RWPE2 (cell line): ENCODE measurements at regions not wholly inside any gene's neighbourhood (a gene's known extent, or its start where the extent isn't known, plus 50 kb on each side); places are given as distances from the start of the nearest gene placed in this dataset.
"Not testable (repeated sequence)": the region's sequence is repeated elsewhere in the genome, so short reads cannot be mapped to it uniquely, and the experiment has no call there.

Source experiments
- ATAC-seq: fragments of 200-7000 bp; cut with Tn5 transposase; 3 replicates; pipeline ENCODE4 v1.9.1; 2021; ENCODE audit warnings: low read depth
- DNase-seq: peaks from one replicate; pipeline ENCODE4 v3.0.0-alpha.2; 2020; ENCODE audit warnings: low spot score
- H3K27ac ChIP-seq: fragments of 450-650 bp; 2 replicates; pipeline ENCODE4 v1.5.1; 2017; ENCODE audit warnings: mild to moderate bottlenecking; ENCODE audit not compliant: poor library complexity, severe bottlenecking
- H3K27me3 ChIP-seq: fragments of 250-450 bp; sonication (Bioruptor Pico); 2 replicates; pipeline ENCODE4 v1.5.1; 2021; ENCODE audit warnings: mild to moderate bottlenecking, moderate library complexity; ENCODE audit not compliant: insufficient read depth, poor library complexity, severe bottlenecking
- H3K36me3 ChIP-seq: fragments of 250-450 bp; sonication (Bioruptor Pico); 2 replicates; pipeline ENCODE4 v1.5.1; 2020; ENCODE audit warnings: low read depth, mild to moderate bottlenecking, moderate library complexity
- H3K4me1 ChIP-seq: fragments of 250-450 bp; sonication (Bioruptor Pico); 2 replicates; pipeline ENCODE4 v1.5.1; 2021; ENCODE audit warnings: mild to moderate bottlenecking, moderate library complexity; ENCODE audit not compliant: insufficient read depth, poor library complexity, severe bottlenecking
- H3K4me3 ChIP-seq: fragments of 250-450 bp; sonication (Bioruptor Pico); 2 replicates; pipeline ENCODE4 v1.5.1; 2021; ENCODE audit warnings: mild to moderate bottlenecking, moderate library complexity; ENCODE audit not compliant: severe bottlenecking
- H3K9me3 ChIP-seq: fragments of 250-450 bp; sonication (Bioruptor Pico); 2 replicates; pipeline ENCODE4 v1.5.1; 2021; ENCODE audit warnings: mild to moderate bottlenecking, moderate library complexity; ENCODE audit not compliant: severe bottlenecking
- TF ChIP-seq, protein P1 (sequence below): fragments of 450-650 bp; IDR thresholded peaks from one replicate; pipeline ENCODE4 v1.5.1; 2017; ENCODE audit warnings: mild to moderate bottlenecking, moderate library complexity; ENCODE audit not compliant: poor library complexity, severe bottlenecking

DNA sequence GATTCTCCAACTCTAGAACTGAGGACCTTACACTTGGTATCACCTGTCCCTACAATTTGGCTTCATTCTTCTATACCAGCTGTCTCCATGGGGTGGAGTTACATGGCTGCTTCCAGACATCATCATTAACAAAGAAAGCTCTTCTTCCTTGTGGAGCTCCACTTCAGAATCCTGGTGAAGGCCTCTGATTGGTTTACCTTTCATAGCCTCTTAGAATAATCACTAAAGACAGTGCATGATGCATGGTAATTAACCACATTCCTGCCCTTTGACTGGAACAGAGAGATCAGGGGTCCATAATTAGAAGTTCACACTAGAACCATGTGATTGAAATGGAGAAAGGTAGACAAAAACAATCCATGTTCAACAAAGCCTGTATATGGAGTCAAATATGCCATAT lies 112.6 kb upstream of the ZNF827 start:
- TF ChIP-seq, protein P1, sequence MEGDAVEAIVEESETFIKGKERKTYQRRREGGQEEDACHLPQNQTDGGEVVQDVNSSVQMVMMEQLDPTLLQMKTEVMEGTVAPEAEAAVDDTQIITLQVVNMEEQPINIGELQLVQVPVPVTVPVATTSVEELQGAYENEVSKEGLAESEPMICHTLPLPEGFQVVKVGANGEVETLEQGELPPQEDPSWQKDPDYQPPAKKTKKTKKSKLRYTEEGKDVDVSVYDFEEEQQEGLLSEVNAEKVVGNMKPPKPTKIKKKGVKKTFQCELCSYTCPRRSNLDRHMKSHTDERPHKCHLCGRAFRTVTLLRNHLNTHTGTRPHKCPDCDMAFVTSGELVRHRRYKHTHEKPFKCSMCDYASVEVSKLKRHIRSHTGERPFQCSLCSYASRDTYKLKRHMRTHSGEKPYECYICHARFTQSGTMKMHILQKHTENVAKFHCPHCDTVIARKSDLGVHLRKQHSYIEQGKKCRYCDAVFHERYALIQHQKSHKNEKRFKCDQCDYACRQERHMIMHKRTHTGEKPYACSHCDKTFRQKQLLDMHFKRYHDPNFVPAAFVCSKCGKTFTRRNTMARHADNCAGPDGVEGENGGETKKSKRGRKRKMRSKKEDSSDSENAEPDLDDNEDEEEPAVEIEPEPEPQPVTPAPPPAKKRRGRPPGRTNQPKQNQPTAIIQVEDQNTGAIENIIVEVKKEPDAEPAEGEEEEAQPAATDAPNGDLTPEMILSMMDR: no peak
- Histone ChIP-seq H3K4me1 (peaks cover 14% of the 10 kb centered on the region), H3K27me3 (no peaks in the 10 kb centered on the region), H3K36me3 (no peaks in the 10 kb centered on the region), H3K9me3 (peaks cover 2% of the 10 kb centered on the region), H3K4me3 (no peak overlapping the region), H3K27ac (no peak overlapping the region)
- ATAC-seq: no peak
- DNase-seq: no peak

DNA sequence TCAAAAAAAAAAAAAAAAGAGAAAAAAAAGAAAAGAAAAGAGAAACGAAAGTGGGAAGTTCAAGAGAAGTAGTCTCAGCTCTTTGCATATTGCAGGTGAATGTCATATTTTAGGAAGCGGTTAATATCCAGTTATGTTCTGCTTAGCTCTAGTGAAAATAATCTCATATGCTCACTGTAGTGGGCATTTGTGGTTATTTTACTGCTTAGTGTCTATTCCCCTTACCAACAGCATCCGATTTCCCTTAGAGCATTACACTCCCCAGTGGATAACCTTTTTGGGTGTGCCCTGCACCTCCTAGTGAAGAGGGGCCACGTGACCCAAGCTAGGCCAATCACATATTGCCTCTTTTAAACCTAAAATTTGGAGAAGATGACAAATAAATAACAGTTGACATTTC lies 111.2 kb upstream of the ZNF827 start:
- no peak for DNase-seq
- Histone ChIP-seq H3K27ac (no peak overlapping the region), H3K9me3 (peaks cover 2% of the 10 kb centered on the region), H3K4me3 (no peak overlapping the region), H3K27me3 (no peaks in the 10 kb centered on the region), H3K36me3 (no peaks in the 10 kb centered on the region), H3K4me1 (peaks cover 14% of the 10 kb centered on the region)
- ATAC-seq: no peak
- TF ChIP-seq, protein P1: no peak

DNA sequence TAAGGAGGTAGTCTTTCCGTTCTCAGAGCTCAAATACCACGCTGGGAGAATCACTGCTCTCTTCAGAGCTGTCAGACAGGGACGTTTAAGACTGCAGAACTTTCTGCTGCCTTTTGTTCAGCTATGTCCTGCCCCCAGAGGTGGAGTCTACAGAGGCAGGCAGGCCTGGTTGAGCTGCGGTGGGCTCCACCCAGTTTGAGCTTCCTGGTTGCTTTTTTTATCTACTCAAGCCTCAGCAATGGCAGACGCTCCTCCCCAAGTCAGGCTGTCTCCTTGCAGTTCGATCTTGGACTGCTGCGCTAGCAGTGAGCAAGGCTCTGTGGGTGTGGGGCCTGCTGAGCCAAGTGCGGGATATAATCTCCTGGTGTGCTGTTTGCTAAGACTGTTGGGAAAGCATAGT lies 109.1 kb upstream of the ZNF827 start:
- not testable (repeated sequence) for DNase-seq, H3K27me3 ChIP-seq, ATAC-seq, H3K27ac ChIP-seq, H3K4me1 ChIP-seq, H3K4me3 ChIP-seq, H3K9me3 ChIP-seq, H3K36me3 ChIP-seq

DNA sequence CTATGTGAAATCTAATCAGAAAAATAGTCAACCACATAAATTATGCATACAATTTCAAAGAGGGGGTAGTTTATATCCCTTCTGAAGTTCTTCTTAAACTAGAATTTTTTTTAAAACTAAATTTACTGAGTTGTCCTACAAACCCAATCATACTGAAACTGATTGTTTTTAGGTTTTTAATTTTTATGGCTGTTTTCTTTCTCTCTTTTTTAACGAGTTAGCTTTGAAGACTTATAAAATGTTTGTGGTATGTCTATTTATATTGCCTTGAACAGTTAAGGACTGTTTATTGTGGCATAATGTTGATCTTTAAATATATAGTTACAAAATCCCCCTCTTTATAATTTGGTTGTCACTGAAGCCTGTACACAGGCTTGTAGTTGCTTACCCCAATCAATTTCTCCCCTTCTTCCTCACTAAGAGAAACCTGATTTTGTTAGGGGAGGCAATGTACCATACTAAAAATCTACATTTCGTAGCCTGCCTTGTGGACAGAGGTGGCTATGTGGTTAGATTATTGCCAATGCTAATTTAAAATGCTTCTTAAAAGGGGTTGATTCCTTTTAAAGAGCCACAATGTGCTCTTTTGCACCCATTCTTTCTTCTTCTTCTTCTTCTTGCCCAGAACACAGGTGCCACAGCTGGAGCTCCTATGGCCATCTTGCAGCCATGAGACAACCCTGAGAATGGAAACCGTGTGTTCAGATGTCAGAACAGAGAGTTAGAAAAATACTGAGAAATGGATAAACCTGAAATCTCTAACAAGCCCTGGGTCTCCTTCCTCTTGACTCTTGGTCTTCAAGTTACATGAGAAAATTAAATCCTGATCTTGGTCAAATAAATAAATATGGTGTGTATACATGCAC lies 102.7 kb upstream of the ZNF827 start:
- Histone ChIP-seq H3K4me3 (no peak overlapping the region), H3K27ac (no peak overlapping the region), H3K9me3 (no peaks in the 10 kb centered on the region), H3K27me3 (no peaks in the 10 kb centered on the region), H3K36me3 (no peaks in the 10 kb centered on the region), H3K4me1 (no peaks in the 10 kb centered on the region)
- ATAC-seq (no peak), DNase-seq (no peak)
- TF ChIP-seq, protein P1: no peak

DNA sequence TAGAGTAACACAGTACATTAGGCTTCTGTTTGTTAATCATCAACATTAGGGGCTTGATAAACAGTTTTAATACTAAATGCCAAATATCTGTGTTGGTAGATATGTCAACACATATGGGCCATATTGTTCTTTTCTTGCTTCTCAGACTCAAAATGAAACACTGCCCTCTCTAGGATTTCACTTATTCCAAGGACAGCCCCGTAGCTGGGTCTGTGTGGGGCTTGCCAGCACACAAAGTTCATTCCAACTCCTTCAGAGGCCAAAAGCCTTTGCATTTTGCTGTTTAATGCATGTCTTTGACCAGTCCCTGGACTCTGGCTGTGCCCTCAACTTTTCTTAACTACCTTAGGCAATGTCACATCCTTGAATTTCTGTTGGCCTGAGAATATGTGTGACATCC lies 102.0 kb upstream of the ZNF827 start:
- TF ChIP-seq, protein P1: no peak
- Histone ChIP-seq H3K27ac (no peak overlapping the region), H3K36me3 (no peaks in the 10 kb centered on the region), H3K27me3 (no peaks in the 10 kb centered on the region), H3K9me3 (no peaks in the 10 kb centered on the region), H3K4me3 (no peak overlapping the region), H3K4me1 (no peaks in the 10 kb centered on the region)
- no peak for ATAC-seq
- DNase-seq: no peak
